ENCODE measurements at regions not wholly inside any gene's neighbourhood (a gene's known extent, or its start where the extent isn't known, plus 50 kb on each side); places are given as distances from the start of the nearest gene placed in this dataset.

DNA sequence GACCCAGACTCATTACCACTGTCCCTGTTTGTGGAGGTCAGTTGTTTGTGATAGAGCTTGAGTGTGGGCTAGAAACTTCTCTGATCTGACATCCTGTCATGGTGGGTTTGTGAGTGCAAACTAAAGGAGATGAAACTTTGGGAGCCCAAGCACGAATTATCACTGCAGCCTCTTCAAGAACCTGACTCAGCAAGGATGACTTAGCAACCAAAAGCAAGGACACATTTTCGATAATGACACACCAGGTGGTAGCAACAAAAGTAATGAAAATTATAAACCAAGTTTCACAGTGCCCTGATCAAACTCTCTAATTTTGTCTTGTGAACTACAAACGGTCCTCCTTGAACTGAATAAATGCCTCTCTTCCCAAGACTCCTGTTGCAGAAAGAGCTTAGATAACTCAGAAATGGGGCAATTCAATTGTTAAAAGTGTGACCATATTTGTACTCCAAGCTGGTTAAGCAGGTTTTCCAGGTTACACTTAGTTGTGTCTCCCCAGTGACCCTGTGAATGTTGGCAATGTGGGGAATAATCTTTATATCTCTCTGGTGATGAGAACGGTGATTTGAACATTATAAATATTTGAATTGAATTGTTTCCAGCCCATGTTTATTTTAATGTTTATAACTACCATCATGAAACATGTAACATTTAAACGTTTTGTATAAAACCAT is 52.6 kb upstream of the ATP8A1 start:
- TF ChIP-seq, protein P1, sequence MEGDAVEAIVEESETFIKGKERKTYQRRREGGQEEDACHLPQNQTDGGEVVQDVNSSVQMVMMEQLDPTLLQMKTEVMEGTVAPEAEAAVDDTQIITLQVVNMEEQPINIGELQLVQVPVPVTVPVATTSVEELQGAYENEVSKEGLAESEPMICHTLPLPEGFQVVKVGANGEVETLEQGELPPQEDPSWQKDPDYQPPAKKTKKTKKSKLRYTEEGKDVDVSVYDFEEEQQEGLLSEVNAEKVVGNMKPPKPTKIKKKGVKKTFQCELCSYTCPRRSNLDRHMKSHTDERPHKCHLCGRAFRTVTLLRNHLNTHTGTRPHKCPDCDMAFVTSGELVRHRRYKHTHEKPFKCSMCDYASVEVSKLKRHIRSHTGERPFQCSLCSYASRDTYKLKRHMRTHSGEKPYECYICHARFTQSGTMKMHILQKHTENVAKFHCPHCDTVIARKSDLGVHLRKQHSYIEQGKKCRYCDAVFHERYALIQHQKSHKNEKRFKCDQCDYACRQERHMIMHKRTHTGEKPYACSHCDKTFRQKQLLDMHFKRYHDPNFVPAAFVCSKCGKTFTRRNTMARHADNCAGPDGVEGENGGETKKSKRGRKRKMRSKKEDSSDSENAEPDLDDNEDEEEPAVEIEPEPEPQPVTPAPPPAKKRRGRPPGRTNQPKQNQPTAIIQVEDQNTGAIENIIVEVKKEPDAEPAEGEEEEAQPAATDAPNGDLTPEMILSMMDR (IDR thresholded peaks at IDR 0.05; ENCODE audit: insufficient read depth, low read length, poor library complexity, severe bottlenecking): no peak
- TF ChIP-seq EZH2phosphoT487 (conservative IDR thresholded peaks at IDR 0.05; ENCODE audit: low read length): no peak
- Histone ChIP-seq H3K36me3 (ENCODE audit: low read length) (no peaks in the 10 kb centered on the region), H3K79me2 (ENCODE audit: insufficient read depth, low read length) (no peaks in the 10 kb centered on the region), H2AFZ (ENCODE audit: low read depth, low read length, severe bottlenecking) (no peak overlapping the region), H3K27ac (ENCODE audit: low read depth, low read length) (no peak overlapping the region), H3K4me2 (ENCODE audit: low read depth, low read length, poor library complexity, severe bottlenecking) (no peak overlapping the region), H3K9me2 (replicated peaks; ENCODE audit: insufficient read depth, low read length) (no peaks in the 10 kb centered on the region), H3F3A (ENCODE audit: insufficient read depth) (no peaks in the 10 kb centered on the region), H4K20me1 (ENCODE audit: low read depth, low read length) (no peaks in the 10 kb centered on the region), H3K9me3 (ENCODE audit: insufficient read depth, low read length) (no peaks in the 10 kb centered on the region), H3K9ac (ENCODE audit: low read length) (no peak overlapping the region), H3K4me3 (ENCODE audit: insufficient read depth, low read length, poor library complexity, severe bottlenecking) (no peak overlapping the region), H3K27me3 (ENCODE audit: low read length) (no peaks in the 10 kb centered on the region)

DNA sequence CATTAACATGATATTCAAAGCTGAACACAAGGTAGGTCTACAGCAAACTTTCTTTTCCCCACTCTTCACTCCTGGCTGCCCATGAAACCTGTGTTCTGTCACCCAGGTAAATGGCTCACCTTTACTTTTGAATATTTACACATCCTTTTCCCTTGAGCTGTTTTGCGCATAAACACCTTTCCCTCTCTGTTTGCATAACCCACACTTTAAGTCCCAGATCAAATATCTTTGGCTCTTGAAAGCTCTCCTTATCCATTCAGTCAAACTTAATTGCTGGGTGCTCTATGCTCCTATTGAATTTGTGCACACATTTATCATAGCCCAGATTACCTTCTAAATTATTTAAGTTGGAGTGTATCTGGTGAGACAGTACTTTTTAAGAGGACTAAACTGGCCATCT is 51.7 kb upstream of the ATP8A1 start:
- Histone ChIP-seq H3K79me2 (ENCODE audit: insufficient read depth, low read length) (no peaks in the 10 kb centered on the region), H3K4me2 (ENCODE audit: low read depth, low read length, poor library complexity, severe bottlenecking) (no peak overlapping the region), H3F3A (ENCODE audit: insufficient read depth) (no peaks in the 10 kb centered on the region), H3K9me2 (replicated peaks; ENCODE audit: insufficient read depth, low read length) (no peaks in the 10 kb centered on the region), H4K20me1 (ENCODE audit: low read depth, low read length) (no peaks in the 10 kb centered on the region), H2AFZ (ENCODE audit: low read depth, low read length, severe bottlenecking) (no peak overlapping the region), H3K9ac (ENCODE audit: low read length) (no peak overlapping the region), H3K9me3 (ENCODE audit: insufficient read depth, low read length) (no peaks in the 10 kb centered on the region), H3K36me3 (ENCODE audit: low read length) (no peaks in the 10 kb centered on the region), H3K27me3 (ENCODE audit: low read length) (no peaks in the 10 kb centered on the region), H3K4me3 (ENCODE audit: insufficient read depth, low read length, poor library complexity, severe bottlenecking) (no peak overlapping the region), H3K27ac (ENCODE audit: low read depth, low read length) (no peak overlapping the region)
- TF ChIP-seq, protein P1 (IDR thresholded peaks at IDR 0.05; ENCODE audit: insufficient read depth, low read length, poor library complexity, severe bottlenecking): no peak
- TF ChIP-seq EZH2phosphoT487 (conservative IDR thresholded peaks at IDR 0.05; ENCODE audit: low read length): no peak
